Left cardiac atrium (tissue), 4 donors: ENCODE measurements at regions not wholly inside any gene's neighbourhood (a gene's known extent, or its start where the extent isn't known, plus 50 kb on each side); places are given as distances from the start of the nearest gene placed in this dataset.

Experiments used
- ATAC-seq, 2 donors: fragments of 200-7000 bp; cut with Tn5 transposase; one replicate each; pipeline ENCODE4 v1.9.1; 2020; ENCODE audit warnings: mild to moderate bottlenecking in 2 of 2, moderate library complexity in 2 of 2
- DNase-seq: peaks from one replicate; pipeline ENCODE4 v3.0.0-alpha.2; 2020
- intact Hi-C, 2 donors: fragments of 100-400 bp; cut with DNase I; formaldehyde crosslinking; loops; one replicate each; pipeline versions ENCODE4 v1.14.1 to v1.15.1; 2022 to 2023
- donor health status: DM: no; HTN: yes; CAD: no.
- donor health status: DM: no; HTN: yes; CAD: no; lungs with severe emphysema.
- donor health status: DM: yes; HTN: yes; CAD: no.
- donor health status: Dilated cardiomyopathy.

GRCh38 chr4:23234018-23234417 lies 541.3 kb downstream of the GBA3 start:
- intact Hi-C loops, result no loop called here
- no peak for ATAC-seq
- DNase-seq, result no peak

GRCh38 chr4:23233596-23233995 lies 540.9 kb downstream of the GBA3 start:
- intact Hi-C loops, result no loop called here
- DNase-seq, result no peak
- no peak for ATAC-seq

- intact Hi-C loops, result no loop called here
- ATAC-seq (no peak), DNase-seq (no peak)
Measured at GRCh38 chr4:23232987-23233386, 540.2 kb downstream of the GBA3 start.

- DNase-seq (no peak), ATAC-seq (no peak)
- intact Hi-C loops, result no loop called here
Measured at GRCh38 chr4:23225564-23225963, 532.8 kb downstream of the GBA3 start.

- ATAC-seq, result no peak
- DNase-seq, result no peak
- intact Hi-C loops, result no loop called here
Measured at GRCh38 chr4:23224684-23225420, 532.1 kb downstream of the GBA3 start.

- no peak for DNase-seq
- intact Hi-C loops, result no loop called here
- ATAC-seq, result no peak
Measured at GRCh38 chr4:23220911-23221310, 528.2 kb downstream of the GBA3 start.

GRCh38 chr4:23219779-23220408 lies 527.2 kb downstream of the GBA3 start:
- no peak for DNase-seq
- ATAC-seq, result no peak
- intact Hi-C loops, result no loop called here

- no peak for ATAC-seq
- intact Hi-C loops, result no loop called here
- no peak for DNase-seq
Measured at GRCh38 chr4:23213198-23213597, 520.5 kb downstream of the GBA3 start.

- DNase-seq, result no peak
- no peak for ATAC-seq
- intact Hi-C loops, result no loop called here
Measured at GRCh38 chr4:23212558-23212957, 519.8 kb downstream of the GBA3 start.

GRCh38 chr4:23207059-23207458 lies 514.3 kb downstream of the GBA3 start:
- intact Hi-C loops, result no loop called here
- no peak for ATAC-seq
- DNase-seq, result no peak

GRCh38 chr4:23202712-23203247 lies 510.0 kb downstream of the GBA3 start:
- intact Hi-C loops, result no loop called here
- no peak for DNase-seq
- no peak for ATAC-seq

- intact Hi-C loops, result no loop called here
- no peak for DNase-seq
- no peak for ATAC-seq
Measured at GRCh38 chr4:23194751-23195150, 502.0 kb downstream of the GBA3 start.

GRCh38 chr4:23174179-23174578 lies 481.4 kb downstream of the GBA3 start:
- ATAC-seq (no peak), DNase-seq (no peak)
- intact Hi-C loops, result no loop called here

GRCh38 chr4:23171976-23172375 lies 479.2 kb downstream of the GBA3 start:
- intact Hi-C loops, result no loop called here
- DNase-seq, result no peak
- no peak for ATAC-seq

- no peak for DNase-seq
- ATAC-seq, result no peak
- intact Hi-C loops, result no loop called here
Measured at GRCh38 chr4:23169608-23170311, 477.0 kb downstream of the GBA3 start.

GRCh38 chr4:23166919-23167318 lies 474.2 kb downstream of the GBA3 start:
- DNase-seq (no peak), ATAC-seq (no peak)
- intact Hi-C loops, result no loop called here

- ATAC-seq, result no peak
- intact Hi-C loops, result no loop called here
- no peak for DNase-seq
Measured at GRCh38 chr4:23166407-23166806, 473.7 kb downstream of the GBA3 start.

GRCh38 chr4:23165669-23166068 lies 472.9 kb downstream of the GBA3 start:
- no peak for ATAC-seq
- no peak for DNase-seq
- intact Hi-C loops, result no loop called here

- no peak for ATAC-seq
- DNase-seq, result no peak
- intact Hi-C loops, result no loop called here
Measured at GRCh38 chr4:23163647-23164436, 471.1 kb downstream of the GBA3 start.

GRCh38 chr4:23162275-23162674 lies 469.5 kb downstream of the GBA3 start:
- DNase-seq, result no peak
- intact Hi-C loops, result no loop called here
- no peak for ATAC-seq
